HepG2 (cell line): ENCODE measurements at regions not wholly inside any gene's neighbourhood (a gene's known extent, or its start where the extent isn't known, plus 50 kb on each side); places are given as distances from the start of the nearest gene placed in this dataset.

Experiments
- ATAC-seq: fragments of 200-7000 bp; cut with Tn5 transposase; 3 replicates; pipeline ENCODE4 v1.9.1; 2020; ENCODE audit warnings: mild to moderate bottlenecking, moderate library complexity
- BruUV-seq: library from RNA; stranded (reverse); fragments of 400-500 nt; replicated peaks from 2 replicates; lab custom pipeline; 2021; lab: Mats Ljungman, UMichigan
- CTCF ChIA-PET: fragments of 300-600 bp; formaldehyde crosslinking; extraction: SDS; loops from one replicate; lab custom pipeline; 2021; ENCODE audit warnings: low total read pairs, inconsistent platforms, low intra/inter-chr PET ratio; lab: Yijun Ruan, JAX
- POLR2A ChIA-PET: fragments of 350-600 bp; sonication (Branson Sonifier 250); formaldehyde crosslinking; loops from one replicate; lab custom pipeline; 2020; ENCODE audit warnings: antibody characterized with exemption, inconsistent platforms; lab: Yijun Ruan, JAX
- DNase-seq: peaks from one replicate; pipeline ENCODE4 v3.0.0-alpha.2; 2015; ENCODE audit warnings: low spot score
- FAIRE-seq: peaks from 3 replicates; lab custom pipeline; 2011; peaks lifted over from hg19 to GRCh38; lab: Jason Lieb, UNC
- H2AFZ ChIP-seq: one replicate; pipeline ENCODE4 v1.6.1; 2011; ENCODE audit warnings: low read length, inconsistent platforms
- H3K27ac ChIP-seq: fragments of 300-600 bp; 3 replicates; pipeline ENCODE4 v1.8.0; 2011; ENCODE audit warnings: mixed run types, mild to moderate bottlenecking, mixed read lengths, low read length, inconsistent platforms; ENCODE audit not compliant: insufficient read depth; ENCODE audit errors: extremely low read length
- H3K27me3 ChIP-seq, 2 experiments: fragments of 200-600 bp in 1 of 2; 2 replicates in 1 of 2; 3 replicates in 1 of 2; pipeline versions ENCODE4 v1.6.0 to v1.8.0; 2011; ENCODE audit warnings: low read length in 2 of 2, mild to moderate bottlenecking in 2 of 2, moderate library complexity in 2 of 2, inconsistent platforms in 1 of 2; ENCODE audit not compliant: insufficient read depth in 2 of 2, control insufficient read depth in 1 of 2
- H3K36me3 ChIP-seq, 2 experiments: fragments of 200-600 bp in 1 of 2; replicated peaks in 1 of 2; 2 replicates in 1 of 2; 3 replicates in 1 of 2; pipeline versions ENCODE4 v1.5.1 to v1.8.0; 2011; ENCODE audit warnings: low read length in 2 of 2, inconsistent platforms in 1 of 2; ENCODE audit not compliant: insufficient read depth in 2 of 2, control insufficient read depth in 1 of 2
- H3K4me1 ChIP-seq: 2 replicates; pipeline ENCODE4 v1.5.1; 2012; ENCODE audit warnings: low read length, inconsistent platforms; ENCODE audit not compliant: insufficient read depth
- H3K4me2 ChIP-seq: 2 replicates; pipeline ENCODE4 v1.6.0; 2011; ENCODE audit warnings: low read depth, low read length, inconsistent platforms
- H3K4me3 ChIP-seq, 3 experiments: fragments of 200-600 bp in 1 of 3; sonication (generic), shearing (Covaris generic) in 1 of 3; replicated peaks in 1 of 3; 2 replicates each; pipeline ENCODE4 v1.5.1; 2011 to 2016; ENCODE audit warnings: low read length in 3 of 3, inconsistent platforms in 2 of 3, low read depth in 2 of 3, mild to moderate bottlenecking in 2 of 3, control low read depth in 1 of 3, mixed read lengths in 1 of 3; ENCODE audit not compliant: insufficient read depth in 1 of 3
- H3K79me2 ChIP-seq: one replicate; pipeline ENCODE4 v1.6.1; 2011; ENCODE audit warnings: low read length, inconsistent platforms; ENCODE audit not compliant: insufficient read depth
- H3K9ac ChIP-seq: 2 replicates; pipeline ENCODE4 v1.6.0; 2011; ENCODE audit warnings: mild to moderate bottlenecking, low read depth, low read length, inconsistent platforms; ENCODE audit not compliant: insufficient read depth
- H3K9me3 ChIP-seq: 2 replicates; pipeline ENCODE4 v1.5.1; 2012; ENCODE audit warnings: mild to moderate bottlenecking, low read length
- H4K20me1 ChIP-seq: 2 replicates; pipeline ENCODE4 v1.6.0; 2011; ENCODE audit warnings: inconsistent platforms, mild to moderate bottlenecking, low read length, moderate library complexity; ENCODE audit not compliant: insufficient read depth
- ARNT ChIP-seq: fragments of 450-650 bp; IDR thresholded peaks from 2 replicates; pipeline ENCODE4 v1.6.1; 2017
- CREB1 ChIP-seq, 2 experiments: fragments of 450-650 bp in 1 of 2; IDR thresholded peaks; 2 replicates each; pipeline ENCODE4 v1.6.1; 2016 to 2017; ENCODE audit warnings: control low read depth in 1 of 2, mild to moderate bottlenecking in 1 of 2, missing compliant biosample characterization in 1 of 2, missing genetic modification characterization in 1 of 2
- FOSL2 ChIP-seq: sonication (generic); formaldehyde crosslinking; IDR thresholded peaks from 2 replicates; pipeline ENCODE4 v1.4.0; 2020; ENCODE audit warnings: missing genetic modification reagents
- IKZF4 ChIP-seq: sonication (generic); formaldehyde crosslinking; IDR thresholded peaks from 2 replicates; pipeline ENCODE4 v1.5.1; 2020; ENCODE audit warnings: borderline replicate concordance, mild to moderate bottlenecking, low read depth, missing genetic modification reagents; ENCODE audit errors: not compliant biosample characterization
- NBN ChIP-seq: fragments of 450-650 bp; conservative IDR thresholded peaks from 2 replicates; pipeline ENCODE4 v1.6.1; 2017
- POGZ ChIP-seq: sonication (generic); formaldehyde crosslinking; IDR thresholded peaks from 2 replicates; pipeline ENCODE4 v1.4.0; 2020; ENCODE audit warnings: mild to moderate bottlenecking, missing genetic modification reagents
- RAD51 ChIP-seq: fragments of 450-650 bp; IDR thresholded peaks from 2 replicates; pipeline ENCODE4 v1.6.1; 2016; ENCODE audit warnings: borderline replicate concordance
- TBP ChIP-seq: sonication (generic); formaldehyde crosslinking; IDR thresholded peaks from 2 replicates; pipeline ENCODE4 v1.5.0; 2020; ENCODE audit warnings: missing genetic modification reagents
- ZBTB37 ChIP-seq: sonication (generic); formaldehyde crosslinking; IDR thresholded peaks from 2 replicates; pipeline ENCODE4 v1.4.0; 2020; ENCODE audit warnings: mild to moderate bottlenecking, missing genetic modification reagents
- ZNF446 ChIP-seq: sonication (generic); formaldehyde crosslinking; IDR thresholded peaks from 2 replicates; pipeline ENCODE4 v1.5.0; 2020; ENCODE audit warnings: mild to moderate bottlenecking, missing genetic modification reagents
- ZNF724P ChIP-seq: sonication (generic); formaldehyde crosslinking; IDR thresholded peaks from 2 replicates; pipeline ENCODE4 v1.8.0; 2022; ENCODE audit warnings: missing genetic modification reagents, borderline replicate concordance
- ZNF770 ChIP-seq: sonication (generic); formaldehyde crosslinking; IDR thresholded peaks from 2 replicates; pipeline ENCODE4 v1.5.0; 2020; ENCODE audit warnings: mild to moderate bottlenecking, missing genetic modification reagents
- WGBS: methylation state at CpG from one replicate; pipeline ENCODE4 v1.1.6; 2017; ENCODE audit warnings: low lambda C conversion rate; 5-methylcytosine and 5-hydroxymethylcytosine counted together
- in situ Hi-C: cut with HindIII; loops from 2 replicates; pipeline ENCODE4 v1.10.0; 2017; ENCODE audit warnings: low pct_unique_long_range_greater_than_20kb; ENCODE audit not compliant: extremely low pct_ligation_motif_present
- intact Hi-C: fragments of 100-400 bp; cut with micrococcal nuclease; formaldehyde crosslinking; loops from one replicate; pipeline ENCODE4 v1.10.0; 2022; ENCODE audit not compliant: unreplicated experiment

GRCh38 chr4:140302151-140302859, 71.1 kb upstream of the SCOC start:
- no peaks in the 10 kb centered on the region for H3K9me3 ChIP-seq
- H2AFZ ChIP-seq: no peak overlapping the region
- FAIRE-seq (no peak), DNase-seq (no peak)
- peaks cover 0 to 3% of the 10 kb centered on the region in 2 experiments; a peak in 2 of 5 replicates for H3K27me3 ChIP-seq
- no peaks in the 10 kb centered on the region for H3K36me3 ChIP-seq
- no TSS peak for BruUV-seq
- POLR2A ChIA-PET: no interaction called here
- in situ Hi-C loops: no loop called here
- no peak for TF ChIP-seq IKZF4
- peak; percentile 66; the same call in 1 of the 2 replicates for TF ChIP-seq RAD51
- TF ChIP-seq, all 625 proteins: peak for 1
- Histone ChIP-seq H3K4me1 (no peaks in the 10 kb centered on the region), H3K4me2 (no peak overlapping the region), H4K20me1 (no peaks in the 10 kb centered on the region), H3K79me2 (no peaks in the 10 kb centered on the region), H3K27ac (no peak overlapping the region), H3K4me3 (no peak overlapping the region), H3K9ac (no peak overlapping the region)
- ATAC-seq: no peak
- CTCF ChIA-PET: no interaction called here
- intact Hi-C loops: no loop called here
- WGBS: 18% methylated on average over 7 of the region's 7 CpGs

DNA sequence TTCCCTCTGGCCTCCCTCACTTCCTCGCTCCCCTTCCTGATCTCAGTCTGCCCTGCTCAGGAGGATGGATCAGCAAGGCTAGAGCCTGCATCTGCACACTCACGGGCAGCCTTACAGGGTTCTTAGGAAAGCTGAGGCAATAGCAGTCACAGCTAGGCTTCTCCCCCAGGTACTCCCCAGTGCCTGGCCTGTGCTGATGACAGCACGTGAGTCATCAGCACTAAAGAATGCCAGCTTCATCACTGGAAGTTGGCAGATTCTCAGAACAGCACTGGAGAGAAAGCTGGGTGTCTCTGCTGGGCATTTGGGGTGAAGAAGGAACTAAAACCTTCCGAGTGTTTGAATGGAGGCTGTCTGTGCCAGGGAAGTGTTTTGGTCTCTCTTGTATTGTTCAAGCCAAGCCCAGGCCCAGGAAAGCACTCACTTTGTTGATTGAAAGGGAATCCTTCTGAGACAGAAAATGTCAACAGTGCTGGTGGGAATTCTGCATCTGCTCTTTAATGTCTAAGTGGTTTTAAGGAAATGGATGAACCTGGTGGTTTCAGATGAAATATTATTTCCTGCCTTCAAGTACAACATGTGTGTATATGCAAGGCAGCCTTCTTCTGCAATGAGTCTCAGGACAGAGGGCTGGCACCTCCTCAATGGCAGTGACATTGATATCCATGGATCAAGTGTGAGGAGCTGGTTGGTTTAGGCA, 73.0 kb upstream of the SCOC start:
- DNase-seq: no peak
- Histone ChIP-seq H3K4me3 (no peak overlapping the region), H4K20me1 (no peaks in the 10 kb centered on the region), H2AFZ (no peak overlapping the region), H3K4me1 (0 out of 2 replicates have a peak, but pooled peaks cover 8% of the 10 kb centered on the region)
- CTCF ChIA-PET: no interaction called here
- in situ Hi-C loops: no loop called here
- intact Hi-C loops: no loop called here
- no peak for ATAC-seq
- TF ChIP-seq ZBTB37: no peak
- no peak for TF ChIP-seq POGZ
- peak; percentile 22; the same call in 1 of the 2 replicates for TF ChIP-seq FOSL2 (CRISPR knock-in tag)
- TF ChIP-seq NBN: no peak
- TF ChIP-seq ZNF446 (CRISPR knock-in tag): no peak
- TF ChIP-seq ZNF724P (CRISPR knock-in tag): no peak
- no peak for TF ChIP-seq TBP
- TF ChIP-seq ARNT: no peak
- TF ChIP-seq ZNF770 (CRISPR knock-in tag): no peak
- TF ChIP-seq CREB1 (IDR thresholded peaks at IDR 0.05): peak; percentile 21; the same call in 1 of the 2 replicates
- TF ChIP-seq CREB1 (CRISPR knock-in tag; IDR thresholded peaks at IDR 0.05): no peak
- TF ChIP-seq, all 625 proteins: peak for 2
- FAIRE-seq: no peak
- 8% methylated on average over 4 of the region's 4 CpGs for WGBS
- H3K79me2 ChIP-seq: no peaks in the 10 kb centered on the region
- POLR2A ChIA-PET: no interaction called here
- no peak overlapping the region for H3K4me2 ChIP-seq
- H3K9me3 ChIP-seq: no peaks in the 10 kb centered on the region
- BruUV-seq: no TSS peak
- H3K27me3 ChIP-seq: peaks cover 0 to 8% of the 10 kb centered on the region in 2 experiments; a peak in 3 of 5 replicates
- no peak overlapping the region for H3K9ac ChIP-seq
- no peak overlapping the region for H3K27ac ChIP-seq
- no peaks in the 10 kb centered on the region for H3K36me3 ChIP-seq
